Stimulated activated CD4-positive, alpha-beta T cell treated with anti-CD3 and anti-CD28 coated beads, TNF-alpha, amount 100 ng/mL, for 1 hour (primary cell): ENCODE measurements at regions not wholly inside any gene's neighbourhood (a gene's known extent, or its start where the extent isn't known, plus 50 kb on each side); places are given as distances from the start of the nearest gene placed in this dataset.

Experiments
- DNase-seq, 3 donors: peaks; one replicate each; pipeline ENCODE4 v3.0.0-alpha.2; 2020; ENCODE audit warnings: low read depth in 3 of 3, low spot score in 1 of 3

- DNase-seq = no peak
Measured at GRCh38 chr2:144161061-144161460, 358.9 kb downstream of the ZEB2 start.

DNA sequence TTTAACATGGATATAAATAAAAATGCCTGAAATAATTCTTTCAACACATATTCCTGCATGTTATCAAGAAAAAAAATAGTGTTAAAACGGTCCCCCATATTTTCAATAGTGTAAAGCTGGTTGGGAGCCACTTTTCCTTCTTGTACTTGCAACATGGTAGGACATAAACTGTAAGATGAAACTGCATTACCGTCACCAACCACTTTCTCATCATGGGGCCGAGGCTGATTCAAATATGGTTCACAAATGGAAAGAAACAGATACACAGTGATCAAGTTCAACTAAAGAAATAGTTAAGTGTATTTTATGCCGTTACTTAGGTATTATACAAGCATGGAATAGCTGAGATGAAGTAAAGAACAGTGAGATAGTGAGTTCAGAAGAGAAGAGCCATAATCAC is 360.7 kb downstream of the ZEB2 start:
- no peak for DNase-seq

- DNase-seq = no peak
Measured at GRCh38 chr2:144158096-144158495, 361.8 kb downstream of the ZEB2 start.

- no peak for DNase-seq
Measured at GRCh38 chr2:144156736-144157640, 362.9 kb downstream of the ZEB2 start.

GRCh38 chr2:144154205-144154604 is 365.7 kb downstream of the ZEB2 start:
- DNase-seq = no peak

GRCh38 chr2:144152817-144153271 is 367.1 kb downstream of the ZEB2 start:
- DNase-seq = no peak

DNA sequence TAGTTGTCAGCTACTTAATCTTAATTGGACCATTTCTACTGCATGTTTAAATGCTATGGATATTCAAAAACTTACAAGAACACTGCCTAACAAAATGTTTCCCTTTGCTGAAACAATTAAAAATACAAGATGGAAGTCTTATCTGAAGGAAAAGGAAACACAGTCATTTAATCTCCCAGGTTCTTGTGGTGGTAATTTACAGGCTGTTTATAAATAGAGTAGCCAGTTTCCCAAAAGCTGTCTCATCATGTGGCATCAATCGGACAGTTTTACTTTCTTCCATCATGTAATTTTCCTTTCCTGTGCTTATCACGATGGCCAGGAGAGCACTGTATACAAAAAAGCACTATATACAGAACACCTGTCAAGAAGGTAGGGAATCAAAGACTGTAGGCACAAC is 368.1 kb downstream of the ZEB2 start:
- DNase-seq = no peak

DNA sequence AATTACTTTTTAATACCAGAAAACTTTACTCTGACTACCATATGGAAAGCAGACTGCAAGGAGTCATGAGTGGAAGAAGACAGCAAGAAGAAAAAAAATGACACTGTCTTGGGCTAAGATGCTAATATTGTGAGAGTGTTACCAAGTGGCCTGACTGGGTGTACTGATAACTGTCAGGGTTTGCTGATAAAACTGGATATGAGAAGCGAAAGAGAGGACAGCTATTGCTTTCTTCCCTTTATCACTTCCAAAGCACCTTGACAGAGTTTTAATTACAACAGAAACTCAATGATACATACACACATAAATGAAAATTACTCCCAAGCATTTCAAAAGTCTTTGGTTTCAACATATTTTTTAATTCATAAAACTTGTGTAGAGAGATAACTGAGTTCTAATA is 368.5 kb downstream of the ZEB2 start:
- no peak for DNase-seq

DNA sequence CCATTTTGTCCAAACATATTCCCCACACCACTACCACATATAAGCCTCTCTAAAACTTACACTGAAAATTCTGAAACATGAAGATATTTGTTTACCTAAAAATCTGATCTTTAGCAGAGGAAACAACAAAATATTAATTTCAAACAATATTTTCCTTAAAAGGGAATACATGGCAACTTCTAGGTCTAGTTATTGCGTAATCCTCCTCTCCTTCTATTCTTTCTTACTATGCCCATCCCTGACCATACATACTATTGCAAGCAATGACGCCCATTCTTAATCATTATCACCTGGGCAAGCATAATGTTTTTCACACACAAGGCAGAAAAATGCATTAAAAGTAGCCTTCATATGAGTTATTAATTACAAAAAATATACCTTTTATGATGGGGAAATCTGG is 372.6 kb downstream of the ZEB2 start:
- DNase-seq = no peak

DNA sequence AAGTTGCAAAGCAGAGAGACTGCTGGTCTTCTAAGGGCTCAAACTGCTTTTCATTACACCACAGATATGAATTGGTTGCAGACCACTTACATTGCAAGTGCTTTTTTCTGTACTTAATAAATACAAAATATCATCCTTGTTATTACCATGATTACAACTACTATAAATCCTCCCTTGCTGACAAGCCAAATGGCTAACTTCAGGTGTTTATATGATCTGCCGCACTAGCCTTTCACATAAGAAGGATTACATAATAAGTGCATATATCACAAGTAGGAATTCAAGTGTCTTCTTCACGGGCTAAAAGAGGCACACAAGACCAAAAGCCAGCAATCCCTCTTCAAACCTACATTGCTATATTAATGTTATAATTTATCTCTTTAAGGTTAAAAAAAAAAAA is 373.0 kb downstream of the ZEB2 start:
- no peak for DNase-seq

DNA sequence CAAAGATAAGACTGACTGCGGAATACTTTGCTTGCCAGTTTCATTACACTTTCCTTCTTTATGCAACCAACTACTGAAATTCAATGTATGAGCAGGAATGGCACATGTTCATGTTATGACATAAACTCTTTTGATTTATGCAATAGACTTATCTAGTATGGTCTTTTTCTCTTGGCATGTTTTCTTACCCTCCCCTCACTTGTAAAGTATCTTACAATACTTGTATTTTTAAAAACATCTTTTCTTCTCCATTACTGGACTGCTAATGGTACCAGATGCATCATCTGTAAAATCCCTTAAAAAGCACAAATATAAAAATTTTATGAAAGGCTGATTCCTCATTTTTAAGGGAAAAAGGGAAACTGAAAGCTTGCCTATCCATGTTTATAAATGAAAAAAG is 373.8 kb downstream of the ZEB2 start:
- no peak for DNase-seq

DNA sequence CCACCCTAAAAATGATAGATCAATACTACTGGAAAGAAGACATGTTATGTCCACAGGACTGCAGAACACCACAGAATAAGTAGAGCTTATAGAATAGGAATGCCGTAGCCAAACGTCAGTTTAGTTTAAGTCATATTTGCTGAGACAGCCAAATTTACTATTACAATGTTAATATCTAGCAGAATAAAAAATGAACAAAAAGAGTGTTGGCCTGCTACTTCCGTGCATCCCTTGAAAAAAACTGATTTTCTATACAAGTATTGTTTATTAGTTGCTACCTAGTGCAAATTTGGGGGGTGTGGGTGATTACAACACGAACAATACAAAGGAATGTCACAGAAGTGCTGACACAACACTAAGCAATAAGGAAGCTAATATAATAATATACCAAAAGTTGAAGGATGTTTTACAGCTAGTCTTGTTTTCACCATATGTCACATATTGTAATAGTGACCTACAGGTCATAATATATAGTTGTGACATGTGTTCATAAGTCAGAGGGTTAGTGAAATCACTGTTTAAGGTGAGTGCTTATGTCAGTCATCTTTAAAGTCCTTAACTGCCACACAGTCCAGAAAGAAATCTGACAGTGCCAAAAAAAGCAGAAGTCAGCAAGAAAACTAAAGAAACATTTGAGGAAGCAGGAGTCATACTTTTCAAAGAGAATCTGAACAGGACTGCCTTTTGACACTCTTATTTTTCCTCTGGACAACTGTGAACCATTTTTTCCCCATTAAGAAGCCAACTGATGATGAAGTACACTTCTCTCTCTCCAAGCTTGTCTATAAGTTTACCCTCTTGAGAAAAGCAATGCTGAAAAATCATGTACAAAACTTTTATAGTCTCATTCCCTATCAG is 376.4 kb downstream of the ZEB2 start:
- DNase-seq = no peak

DNA sequence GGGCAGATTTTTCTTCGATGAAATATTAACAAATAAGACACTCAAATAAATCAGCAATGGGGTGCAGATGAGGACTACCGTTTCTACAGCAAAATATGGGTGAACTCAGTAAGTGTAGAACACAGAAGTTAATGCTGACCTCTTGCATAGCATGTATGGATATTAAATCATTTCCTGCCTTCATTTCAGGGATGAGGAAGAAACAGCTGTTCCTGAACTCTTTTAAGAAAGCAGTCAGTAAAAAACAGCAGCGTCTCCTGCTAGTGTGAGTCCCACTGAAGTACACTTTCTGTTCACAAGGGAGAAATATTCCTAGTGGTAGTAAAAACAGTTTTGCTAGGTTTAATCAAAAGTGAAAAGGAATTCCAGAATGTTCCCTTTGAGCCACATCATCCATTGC is 379.0 kb downstream of the ZEB2 start:
- DNase-seq = no peak

- DNase-seq = no peak
Measured at GRCh38 chr2:144137705-144138428, 382.1 kb downstream of the ZEB2 start.

GRCh38 chr2:144137272-144137671 is 382.6 kb downstream of the ZEB2 start:
- no peak for DNase-seq

- DNase-seq = no peak
Measured at GRCh38 chr2:144136297-144137010, 383.5 kb downstream of the ZEB2 start.

DNA sequence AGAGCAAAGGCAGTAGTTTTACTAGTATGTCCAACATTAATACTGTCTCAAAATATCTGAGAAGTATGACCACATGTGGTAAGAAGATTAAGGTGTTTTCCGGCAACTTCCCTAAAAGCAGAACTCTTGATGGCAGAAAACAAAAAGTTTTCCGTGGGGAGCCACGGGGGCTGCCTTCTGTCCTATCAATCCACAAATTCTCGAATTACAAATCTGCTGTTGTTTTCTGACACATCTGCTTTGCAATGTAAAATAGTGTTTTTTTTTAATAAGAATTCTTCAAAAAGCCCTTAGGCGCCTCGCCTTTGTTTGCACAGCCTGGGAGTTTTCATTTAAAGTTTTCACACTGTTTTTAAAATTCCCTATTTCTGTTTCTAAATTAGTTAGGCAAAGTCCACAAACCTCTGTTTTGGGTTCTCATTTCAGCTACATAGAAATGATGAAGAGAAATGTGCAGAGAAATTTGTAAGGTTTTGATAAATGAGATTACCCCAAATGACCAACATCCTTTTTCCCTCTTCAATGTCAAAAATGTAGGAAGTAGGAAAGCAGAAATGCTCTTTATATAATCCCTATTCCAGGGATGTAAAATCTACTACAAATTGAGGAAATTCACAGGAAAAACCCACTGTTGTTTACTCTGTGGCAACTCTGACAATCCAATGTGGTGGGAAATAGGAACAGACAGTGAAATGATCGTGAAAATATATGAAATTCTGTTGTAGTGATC is 385.8 kb downstream of the ZEB2 start:
- no peak for DNase-seq

- DNase-seq = no peak
Measured at GRCh38 chr2:144132357-144132756, 387.6 kb downstream of the ZEB2 start.

DNA sequence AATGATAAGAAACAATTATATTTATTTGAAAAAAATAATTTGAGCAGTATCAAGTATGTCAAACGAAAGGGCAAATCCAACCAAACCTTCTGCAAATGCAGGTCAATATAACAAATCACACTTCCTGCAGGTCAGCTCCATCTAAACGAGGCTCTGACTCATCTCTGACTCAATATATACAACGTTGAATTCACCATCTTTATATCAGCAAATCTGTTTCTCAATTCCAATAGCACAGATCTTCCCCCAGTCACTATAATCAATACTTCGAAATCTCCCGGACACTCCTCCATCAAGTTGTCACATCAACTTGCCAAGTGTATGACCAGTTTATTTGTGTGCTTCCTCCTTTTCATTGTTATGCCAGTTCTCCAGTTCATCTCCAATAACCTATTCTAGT is 388.9 kb downstream of the ZEB2 start:
- DNase-seq = no peak

DNA sequence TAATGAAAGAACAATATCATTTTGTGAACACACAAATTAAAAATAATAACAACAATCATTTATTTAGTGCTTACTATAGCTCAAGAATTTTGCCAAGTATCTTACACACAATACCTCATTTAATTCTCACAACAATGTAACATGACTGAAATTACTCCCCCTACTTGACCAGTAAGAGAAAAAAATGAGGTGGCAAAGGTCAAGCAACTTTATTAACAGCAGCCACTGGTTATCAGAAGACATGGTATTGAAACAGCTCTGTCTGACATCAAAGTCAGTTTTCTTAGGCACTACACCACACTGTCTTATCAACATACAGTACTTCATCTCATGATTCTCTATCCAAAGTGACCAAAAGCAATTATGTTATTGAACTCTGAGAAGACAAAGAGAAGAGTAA is 389.4 kb downstream of the ZEB2 start:
- no peak for DNase-seq
